ENCODE measurements at regions not wholly inside any gene's neighbourhood (a gene's known extent, or its start where the extent isn't known, plus 50 kb on each side); places are given as distances from the start of the nearest gene placed in this dataset.

- Mint-ChIP-seq H3K36me3 (ENCODE audit: low read depth) (no peaks in the 10 kb centered on the region), H3K27me3 (no peaks in the 10 kb centered on the region), H3K4me1 (no peaks in the 10 kb centered on the region), H3K27ac (no peak overlapping the region), H3K9me3 (no peaks in the 10 kb centered on the region), H3K4me3 (no peak overlapping the region)
- intact Hi-C loops (cut with micrococcal nuclease), result no loop called here
- no peak for DNase-seq
Observed at GRCh38 chr3:1979961-1980615, 118.6 kb upstream of the CNTN4 start.

GRCh38 chr3:1987980-1988379 lies 110.7 kb upstream of the CNTN4 start:
- Mint-ChIP-seq H3K27me3 (no peaks in the 10 kb centered on the region), H3K4me1 (no peaks in the 10 kb centered on the region), H3K9me3 (no peaks in the 10 kb centered on the region), H3K36me3 (ENCODE audit: low read depth) (no peaks in the 10 kb centered on the region), H3K4me3 (no peak overlapping the region), H3K27ac (no peak overlapping the region)
- intact Hi-C loops (cut with micrococcal nuclease), result no loop called here
- DNase-seq, result no peak

- H3K9me3 Mint-ChIP-seq, result no peaks in the 10 kb centered on the region
Observed at GRCh38 chr3:1998739-1999138, 99.9 kb upstream of the CNTN4 start.

GRCh38 chr3:2001306-2002108 lies 97.2 kb upstream of the CNTN4 start:
- DNase-seq, result no peak
- no peaks in the 10 kb centered on the region for H3K27me3 Mint-ChIP-seq
- H3K36me3 Mint-ChIP-seq (ENCODE audit: low read depth), result no peaks in the 10 kb centered on the region
- no peak overlapping the region for H3K27ac Mint-ChIP-seq
- H3K4me3 Mint-ChIP-seq, result no peak overlapping the region
- H3K4me1 Mint-ChIP-seq, result no peaks in the 10 kb centered on the region
- intact Hi-C loops (cut with micrococcal nuclease), result no loop called here
- peaks cover 4% of the 10 kb centered on the region for H3K9me3 Mint-ChIP-seq

More at GRCh38 chr3:1998739-1999138, 99.9 kb upstream of the CNTN4 start:
- no peaks in the 10 kb centered on the region for H3K27me3 Mint-ChIP-seq
- no peak overlapping the region for H3K4me3 Mint-ChIP-seq
- intact Hi-C loops (cut with micrococcal nuclease), result no loop called here
- H3K4me1 Mint-ChIP-seq, result no peaks in the 10 kb centered on the region
- H3K27ac Mint-ChIP-seq, result no peak overlapping the region
- no peaks in the 10 kb centered on the region for H3K36me3 Mint-ChIP-seq (ENCODE audit: low read depth)
- no peak for DNase-seq

- H3K27ac Mint-ChIP-seq, result no peak overlapping the region
- H3K4me3 Mint-ChIP-seq, result no peak overlapping the region
- H3K4me1 Mint-ChIP-seq, result no peaks in the 10 kb centered on the region
- no peaks in the 10 kb centered on the region for H3K36me3 Mint-ChIP-seq (ENCODE audit: low read depth)
- no peaks in the 10 kb centered on the region for H3K9me3 Mint-ChIP-seq
- H3K27me3 Mint-ChIP-seq, result no peaks in the 10 kb centered on the region
- intact Hi-C loops (cut with micrococcal nuclease), result no loop called here
- no peak for DNase-seq
Observed at GRCh38 chr3:2023959-2024358, 74.7 kb upstream of the CNTN4 start.

GRCh38 chr3:2024713-2025112 lies 74.0 kb upstream of the CNTN4 start:
- Mint-ChIP-seq H3K27me3 (no peaks in the 10 kb centered on the region), H3K4me1 (no peaks in the 10 kb centered on the region), H3K4me3 (no peak overlapping the region), H3K27ac (no peak overlapping the region), H3K9me3 (peaks cover under 1% of the 10 kb centered on the region), H3K36me3 (ENCODE audit: low read depth) (no peaks in the 10 kb centered on the region)
- intact Hi-C loops (cut with micrococcal nuclease), result no loop called here
- DNase-seq, result no peak

GRCh38 chr3:2029559-2029958 lies 69.1 kb upstream of the CNTN4 start:
- no peaks in the 10 kb centered on the region for H3K27me3 Mint-ChIP-seq
- DNase-seq, result no peak
- no peak overlapping the region for H3K27ac Mint-ChIP-seq
- H3K36me3 Mint-ChIP-seq (ENCODE audit: low read depth), result no peaks in the 10 kb centered on the region
- no peak overlapping the region for H3K4me3 Mint-ChIP-seq
- peaks cover 4% of the 10 kb centered on the region for H3K9me3 Mint-ChIP-seq
- no peaks in the 10 kb centered on the region for H3K4me1 Mint-ChIP-seq
- intact Hi-C loops (cut with micrococcal nuclease), result no loop called here

- Mint-ChIP-seq H3K27me3 (no peaks in the 10 kb centered on the region), H3K36me3 (ENCODE audit: low read depth) (no peaks in the 10 kb centered on the region), H3K4me3 (no peak overlapping the region), H3K9me3 (no peaks in the 10 kb centered on the region), H3K4me1 (no peaks in the 10 kb centered on the region), H3K27ac (no peak overlapping the region)
- intact Hi-C loops (cut with micrococcal nuclease), result no loop called here
- DNase-seq, result no peak
Observed at GRCh38 chr3:2036076-2036475, 62.6 kb upstream of the CNTN4 start.

- intact Hi-C loops (cut with micrococcal nuclease), result no loop called here
- DNase-seq, result no peak
- Mint-ChIP-seq H3K27ac (no peak overlapping the region), H3K4me3 (no peak overlapping the region), H3K36me3 (ENCODE audit: low read depth) (no peaks in the 10 kb centered on the region), H3K27me3 (no peaks in the 10 kb centered on the region), H3K4me1 (no peaks in the 10 kb centered on the region), H3K9me3 (no peaks in the 10 kb centered on the region)
Observed at GRCh38 chr3:2041931-2042330, 56.7 kb upstream of the CNTN4 start.
